ENCODE measurements at regions not wholly inside any gene's neighbourhood (a gene's known extent, or its start where the extent isn't known, plus 50 kb on each side); places are given as distances from the start of the nearest gene placed in this dataset.

DNA sequence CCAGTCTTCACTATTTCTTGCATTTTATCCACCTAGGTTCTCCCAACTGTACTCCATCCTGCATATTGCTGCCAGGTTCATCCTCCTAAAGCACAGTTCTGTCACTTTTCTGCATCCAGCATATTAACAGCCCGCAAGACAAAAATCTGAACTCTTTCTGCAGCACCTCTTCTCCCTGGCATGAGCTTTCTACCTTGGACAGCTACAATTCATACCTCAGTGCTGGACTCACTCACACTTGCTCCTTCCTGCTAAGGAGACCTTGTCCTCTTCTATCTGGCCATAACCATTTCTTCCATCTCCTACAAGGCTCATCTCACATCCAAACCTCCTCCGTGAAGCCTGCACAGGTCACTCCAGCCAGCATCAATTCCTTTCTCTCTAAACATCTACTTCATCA, 170.1 kb upstream of the GRIP1 start:
- no peaks in the 10 kb centered on the region for H3K36me3 Mint-ChIP-seq
- H3K4me3 ChIP-seq (ENCODE audit: low read length in 2 of 2), result no peak overlapping the region
- H3K27me3 Mint-ChIP-seq, result peaks cover 0 to 5% of the 10 kb centered on the region in 2 donors
- POLR2A ChIA-PET (ENCODE audit: partially characterized antibody), result no interaction called here
- no peaks in the 10 kb centered on the region for H3K4me1 Mint-ChIP-seq
- H3K27ac Mint-ChIP-seq, result no peak overlapping the region
- CTCF ChIA-PET (ENCODE audit: partially characterized antibody), result interaction anchor here (0.7 to 2.0 kb wide), 2 partner anchors 9 to 12 kb away, joined by 3 to 8 read pairs; no protein-coding TSS in a partner anchor
- no peaks in the 10 kb centered on the region for H3K36me3 ChIP-seq (ENCODE audit: insufficient read depth, low read length)
- H3K4me1 ChIP-seq (ENCODE audit: insufficient read depth, low read length), result no peaks in the 10 kb centered on the region
- DNase-seq, result no peak
- intact Hi-C loops (cut with micrococcal nuclease), result no loop called here
- no peaks in the 10 kb centered on the region for H3K9me3 ChIP-seq (ENCODE audit: control insufficient read depth in 1 of 2, low read length in 2 of 2)
- H3K27me3 ChIP-seq (ENCODE audit: insufficient read depth, low read length), result no peaks in the 10 kb centered on the region
- no peak overlapping the region for H3K4me3 Mint-ChIP-seq
- H3K9me3 Mint-ChIP-seq, result no peaks in the 10 kb centered on the region
- no peak overlapping the region for H3K27ac ChIP-seq (ENCODE audit: low read depth, low read length)

GRCh38 chr12:66851134-66851533, 172.3 kb upstream of the GRIP1 start:
- DNase-seq, result no peak
- peaks cover 4% of the 10 kb centered on the region for H3K4me1 ChIP-seq (ENCODE audit: insufficient read depth, low read length)
- H3K4me3 ChIP-seq (ENCODE audit: low read length in 2 of 2), result no peak overlapping the region
- Mint-ChIP-seq H3K27me3 (peaks cover 0 to 5% of the 10 kb centered on the region in 2 donors), H3K4me1 (no peaks in the 10 kb centered on the region), H3K4me3 (no peak overlapping the region), H3K36me3 (no peaks in the 10 kb centered on the region), H3K27ac (no peak overlapping the region), H3K9me3 (no peaks in the 10 kb centered on the region)
- H3K9me3 ChIP-seq (ENCODE audit: control insufficient read depth in 1 of 2, low read length in 2 of 2), result no peaks in the 10 kb centered on the region
- intact Hi-C loops (cut with micrococcal nuclease), result no loop called here
- no peaks in the 10 kb centered on the region for H3K27me3 ChIP-seq (ENCODE audit: insufficient read depth, low read length)
- no peak overlapping the region for H3K27ac ChIP-seq (ENCODE audit: low read depth, low read length)
- ChIA-PET CTCF (ENCODE audit: partially characterized antibody) (interaction anchor here (1.5 kb wide), 1 partner anchor 9 kb away, joined by 7 read pairs; no protein-coding TSS in a partner anchor), POLR2A (ENCODE audit: partially characterized antibody) (no interaction called here)
- no peaks in the 10 kb centered on the region for H3K36me3 ChIP-seq (ENCODE audit: insufficient read depth, low read length)

- peaks cover 4% of the 10 kb centered on the region for H3K4me1 ChIP-seq (ENCODE audit: insufficient read depth, low read length)
- CTCF ChIA-PET (ENCODE audit: partially characterized antibody), result no interaction called here
- H3K9me3 ChIP-seq (ENCODE audit: control insufficient read depth in 1 of 2, low read length in 2 of 2), result no peaks in the 10 kb centered on the region
- no peak overlapping the region for H3K27ac Mint-ChIP-seq
- intact Hi-C loops (cut with micrococcal nuclease), result no loop called here
- no peak overlapping the region for H3K27ac ChIP-seq (ENCODE audit: low read depth, low read length)
- H3K36me3 Mint-ChIP-seq, result no peaks in the 10 kb centered on the region
- H3K27me3 ChIP-seq (ENCODE audit: insufficient read depth, low read length), result no peaks in the 10 kb centered on the region
- no peaks in the 10 kb centered on the region for H3K9me3 Mint-ChIP-seq
- peaks cover 0 to 5% of the 10 kb centered on the region in 2 donors for H3K27me3 Mint-ChIP-seq
- no peak overlapping the region for H3K4me3 ChIP-seq (ENCODE audit: low read length in 2 of 2)
- no peaks in the 10 kb centered on the region for H3K4me1 Mint-ChIP-seq
- no peak for DNase-seq
- H3K36me3 ChIP-seq (ENCODE audit: insufficient read depth, low read length), result no peaks in the 10 kb centered on the region
- H3K4me3 Mint-ChIP-seq, result no peak overlapping the region
- POLR2A ChIA-PET (ENCODE audit: partially characterized antibody), result no interaction called here
These were observed 173.2 kb upstream of the GRIP1 start for GRCh38 chr12:66852091-66852490.

DNA sequence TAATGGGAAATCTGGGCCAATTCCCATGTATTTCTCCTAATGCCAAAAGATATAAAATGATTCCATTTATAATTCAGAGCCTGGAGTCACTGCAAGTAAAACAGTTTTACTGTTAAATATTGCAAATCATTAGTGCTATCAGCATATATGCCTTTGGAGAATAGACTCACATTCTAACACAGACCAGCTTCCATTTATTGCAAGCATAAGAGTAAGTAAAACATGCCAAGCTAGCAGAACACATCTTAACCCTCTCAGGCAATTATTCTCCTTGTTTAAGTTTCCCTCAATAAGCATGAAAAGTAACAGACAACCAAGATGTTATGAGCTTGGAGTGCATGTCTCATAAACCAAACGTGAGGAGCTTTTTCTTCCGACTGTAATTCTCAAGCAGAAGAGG, 173.9 kb upstream of the GRIP1 start:
- H3K9me3 Mint-ChIP-seq, result no peaks in the 10 kb centered on the region
- no peak overlapping the region for H3K4me3 Mint-ChIP-seq
- Histone ChIP-seq H3K27me3 (ENCODE audit: insufficient read depth, low read length) (no peaks in the 10 kb centered on the region), H3K4me1 (ENCODE audit: insufficient read depth, low read length) (peaks cover 4% of the 10 kb centered on the region), H3K36me3 (ENCODE audit: insufficient read depth, low read length) (no peaks in the 10 kb centered on the region), H3K27ac (ENCODE audit: low read depth, low read length) (no peak overlapping the region), H3K9me3 (ENCODE audit: control insufficient read depth in 1 of 2, low read length in 2 of 2) (no peaks in the 10 kb centered on the region), H3K4me3 (ENCODE audit: low read length in 2 of 2) (no peak overlapping the region)
- intact Hi-C loops (cut with micrococcal nuclease), result no loop called here
- H3K27ac Mint-ChIP-seq, result no peak overlapping the region
- CTCF ChIA-PET (ENCODE audit: partially characterized antibody), result interaction anchor here (1.0 kb wide), 1 partner anchor 8 kb away, joined by 4 read pairs; no protein-coding TSS in a partner anchor
- no peak for DNase-seq
- POLR2A ChIA-PET (ENCODE audit: partially characterized antibody), result no interaction called here
- peaks cover 0 to 5% of the 10 kb centered on the region in 2 donors for H3K27me3 Mint-ChIP-seq
- H3K36me3 Mint-ChIP-seq, result no peaks in the 10 kb centered on the region
- H3K4me1 Mint-ChIP-seq, result no peaks in the 10 kb centered on the region

DNA sequence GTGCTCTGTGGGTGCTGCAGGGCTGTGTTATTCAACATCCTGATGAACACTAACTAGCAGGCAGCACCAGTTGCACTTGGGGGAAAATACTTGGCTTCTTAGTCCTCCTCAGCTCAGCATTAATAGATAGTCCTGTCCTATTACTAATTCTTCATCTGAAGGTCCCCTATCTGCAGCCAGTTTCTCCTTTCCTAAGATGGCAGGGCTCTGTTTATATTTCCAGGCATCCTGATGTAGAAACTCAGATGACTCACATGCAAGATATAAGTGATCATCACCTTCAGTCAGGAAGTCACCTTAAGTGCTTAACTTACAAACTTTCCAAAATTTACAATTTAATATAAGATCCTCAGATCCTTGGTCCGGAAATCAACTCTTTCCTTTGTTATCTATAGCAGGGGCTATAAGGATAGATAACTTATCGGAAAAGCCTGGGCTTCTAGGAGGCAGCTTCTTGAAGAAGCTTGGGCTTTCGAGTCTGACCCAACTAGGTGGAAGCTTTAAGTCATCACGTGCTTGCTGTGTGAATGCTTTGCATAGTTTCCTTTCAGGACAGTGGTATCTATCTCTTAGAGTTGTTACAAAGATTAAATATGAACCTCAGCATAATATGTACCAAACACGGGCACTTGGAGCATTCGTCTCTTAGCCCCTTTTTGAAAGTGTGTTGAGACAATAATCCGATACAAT, 181.0 kb upstream of the GRIP1 start:
- intact Hi-C loops (cut with micrococcal nuclease), result loop anchor here (5.0 kb wide), 1 partner anchor 153 kb away; no protein-coding TSS in a partner anchor
- Mint-ChIP-seq H3K4me3 (no peak overlapping the region), H3K27ac (no peak overlapping the region), H3K27me3 (peaks cover 3% of the 10 kb centered on the region in 2 donors), H3K9me3 (no peaks in the 10 kb centered on the region), H3K36me3 (no peaks in the 10 kb centered on the region), H3K4me1 (no peaks in the 10 kb centered on the region)
- Histone ChIP-seq H3K27me3 (ENCODE audit: insufficient read depth, low read length) (no peaks in the 10 kb centered on the region), H3K4me3 (ENCODE audit: low read length in 2 of 2) (no peak overlapping the region), H3K27ac (ENCODE audit: low read depth, low read length) (no peak overlapping the region), H3K9me3 (ENCODE audit: control insufficient read depth in 1 of 2, low read length in 2 of 2) (no peaks in the 10 kb centered on the region), H3K36me3 (ENCODE audit: insufficient read depth, low read length) (no peaks in the 10 kb centered on the region), H3K4me1 (ENCODE audit: insufficient read depth, low read length) (peaks cover 4% of the 10 kb centered on the region)
- CTCF ChIA-PET (ENCODE audit: partially characterized antibody), result interaction anchor here (0.7 to 2.8 kb wide), 5 partner anchors 9 to 590 kb away, joined by 3 to 8 read pairs (median 5); no protein-coding TSS in a partner anchor
- no peak for DNase-seq
- POLR2A ChIA-PET (ENCODE audit: partially characterized antibody), result no interaction called here

DNA sequence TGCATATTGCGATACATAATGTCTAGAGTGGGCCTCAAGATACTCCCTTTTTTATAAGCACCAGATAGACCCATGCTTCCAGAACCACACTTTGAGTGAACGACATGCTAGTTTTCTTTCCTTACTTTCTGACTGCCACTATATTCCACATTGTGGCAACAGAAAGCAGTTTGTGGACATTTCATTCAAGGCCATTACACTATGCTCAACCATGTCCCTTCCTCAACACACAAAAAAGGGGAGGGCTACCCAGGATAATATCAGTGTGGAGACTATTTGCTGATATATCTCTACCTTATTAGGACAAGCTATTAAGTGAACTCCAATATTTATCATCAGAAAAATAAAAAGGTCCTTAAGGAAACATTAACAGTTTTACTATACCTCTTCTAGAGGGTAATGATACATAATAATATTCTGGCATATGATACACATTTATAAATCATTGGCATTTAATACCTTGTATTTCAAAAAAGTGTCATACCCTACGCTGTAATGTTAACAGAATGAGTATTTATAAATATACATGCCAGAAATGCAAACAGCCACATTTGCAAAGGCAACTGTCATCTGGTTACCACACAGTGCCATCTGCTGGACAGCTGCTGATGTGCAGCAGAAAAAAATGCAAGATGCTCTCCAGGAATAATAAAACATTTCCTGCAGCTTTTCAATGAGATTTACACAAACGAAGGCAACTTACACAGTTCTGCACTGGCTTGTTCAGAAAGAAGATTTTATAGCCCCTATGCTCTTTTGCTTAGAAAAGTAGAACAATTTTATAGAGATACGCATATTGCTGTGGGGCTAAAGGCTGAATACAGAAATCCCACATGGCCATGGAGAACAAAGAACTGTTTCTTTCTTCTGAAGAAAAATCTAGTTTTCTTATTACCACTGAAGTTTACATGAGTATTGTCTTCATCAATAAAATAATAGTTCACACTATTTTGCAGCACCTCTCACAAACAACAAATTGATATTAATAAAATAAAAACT, 182.2 kb upstream of the GRIP1 start:
- intact Hi-C loops (cut with micrococcal nuclease), result loop anchor here (1.0 to 5.0 kb wide), 2 partner anchors 144 to 154 kb away; no protein-coding TSS in a partner anchor
- Mint-ChIP-seq H3K4me3 (no peak overlapping the region), H3K27ac (no peak overlapping the region), H3K9me3 (no peaks in the 10 kb centered on the region), H3K27me3 (peaks cover 3 to 6% of the 10 kb centered on the region in 2 donors), H3K4me1 (no peaks in the 10 kb centered on the region), H3K36me3 (no peaks in the 10 kb centered on the region)
- Histone ChIP-seq H3K27ac (ENCODE audit: low read depth, low read length) (no peak overlapping the region), H3K36me3 (ENCODE audit: insufficient read depth, low read length) (no peaks in the 10 kb centered on the region), H3K4me1 (ENCODE audit: insufficient read depth, low read length) (no peaks in the 10 kb centered on the region), H3K4me3 (ENCODE audit: low read length in 2 of 2) (no peak overlapping the region), H3K27me3 (ENCODE audit: insufficient read depth, low read length) (no peaks in the 10 kb centered on the region), H3K9me3 (ENCODE audit: control insufficient read depth in 1 of 2, low read length in 2 of 2) (no peaks in the 10 kb centered on the region)
- ChIA-PET POLR2A (ENCODE audit: partially characterized antibody) (interaction anchor here (0.6 kb wide), 1 partner anchor 751 kb away, joined by 3 read pairs; no protein-coding TSS in a partner anchor), CTCF (ENCODE audit: partially characterized antibody) (interaction anchor here (0.7 to 2.8 kb wide), 8 partner anchors 8 to 591 kb away, joined by 3 to 8 read pairs (median 4); no protein-coding TSS in a partner anchor)
- peak; percentile 36 to 49 (median 42) for DNase-seq
